ENCODE measurements at regions not wholly inside any gene's neighbourhood (a gene's known extent, or its start where the extent isn't known, plus 50 kb on each side); places are given as distances from the start of the nearest gene placed in this dataset.

GRCh38 chr2:35504419-35504818 lies 851.2 kb upstream of the CRIM1 start:
- Histone ChIP-seq H3K4me2 (ENCODE audit: control insufficient read depth, insufficient read depth) (no peak overlapping the region), H3K4me1 (ENCODE audit: control insufficient read depth, insufficient read depth, low read length) (no peaks in the 10 kb centered on the region), H2AFZ (ENCODE audit: control insufficient read depth, low read depth, low read length) (no peak overlapping the region), H3K27ac (ENCODE audit: control insufficient read depth, insufficient read depth) (no peak overlapping the region), H3K9me3 (replicated peaks; ENCODE audit: control insufficient read depth, insufficient read depth, low read length) (no peaks in the 10 kb centered on the region), H4K20me1 (ENCODE audit: control insufficient read depth, insufficient read depth) (no peaks in the 10 kb centered on the region), H3K4me3 (no peak overlapping the region), H3K36me3 (ENCODE audit: control insufficient read depth in 2 of 2, insufficient read depth in 2 of 2, low read length in 1 of 2) (no peaks in the 10 kb centered on the region), H3K9ac (ENCODE audit: control insufficient read depth, insufficient read depth, low read length) (no peak overlapping the region), H3K27me3 (replicated peaks in 1 of 2; ENCODE audit: control insufficient read depth in 2 of 2, insufficient read depth in 2 of 2, low read length in 1 of 2) (no peaks in the 10 kb centered on the region), H3K79me2 (ENCODE audit: control insufficient read depth, insufficient read depth, low read length) (no peaks in the 10 kb centered on the region)
- ChIA-PET RAD21 (ENCODE audit: unreplicated experiment) (no interaction called here), CTCF (interaction anchor here (0.7 kb wide), 1 partner anchor 371 kb away, joined by 3 read pairs; no protein-coding TSS in a partner anchor), SMC1A (ENCODE audit: uncharacterized antibody, unreplicated experiment) (no interaction called here), POLR2A (no interaction called here)
- in situ Hi-C loops (cut with MboI), result no loop called here
- intact Hi-C loops (cut with micrococcal nuclease; ENCODE audit: unreplicated experiment), result no loop called here
- no peak for FAIRE-seq
- BruUV-seq (replicated peaks), result no TSS peak
- 0% methylated on average over 3 of the region's 3 CpGs for WGBS (ENCODE audit: insufficient coverage, insufficient replicate concordance, low lambda C conversion rate, missing lambda C conversion rate)
- TF ChIP-seq RAD51 (IDR thresholded peaks at IDR 0.05) (peak; percentile 26; the same call in 1 of the 2 replicates), CHD4 (IDR thresholded peaks at IDR 0.05) (no peak)
- ATAC-seq, result no peak
- no peak for DNase-seq (ENCODE audit: low read depth, low spot score)

GRCh38 chr2:35503738-35504199 lies 851.8 kb upstream of the CRIM1 start:
- no peaks in the 10 kb centered on the region for H4K20me1 ChIP-seq (ENCODE audit: control insufficient read depth, insufficient read depth)
- TF ChIP-seq HDGF (IDR thresholded peaks at IDR 0.05) (no peak), MEF2A (IDR thresholded peaks at IDR 0.05; ENCODE audit: insufficient read depth, low read depth, low read length) (no peak), TCF3 (IDR thresholded peaks at IDR 0.05; ENCODE audit: borderline replicate concordance, insufficient read depth, low read depth, low read length) (no peak), JUND (IDR thresholded peaks at IDR 0.05; ENCODE audit: low read depth, low read length) (no peak), ZBTB11 (CRISPR knock-in tag; IDR thresholded peaks at IDR 0.05) (no peak), ZZZ3 (IDR thresholded peaks at IDR 0.05; ENCODE audit: control insufficient read depth, insufficient read length, low read depth) (no peak), EP300 (IDR thresholded peaks at IDR 0.05; ENCODE audit: borderline replicate concordance in 1 of 2, control insufficient read depth in 1 of 2, low read depth in 2 of 2, low read length in 2 of 2) (no peak), STAT3 (IDR thresholded peaks at IDR 0.05; ENCODE audit: low read depth, low read length) (no peak), CTCF (IDR thresholded peaks at IDR 0.05 in 2 of 3, conservative IDR thresholded peaks at IDR 0.05 in 1 of 3; ENCODE audit: control insufficient read depth in 2 of 3, extremely low read depth in 1 of 3, insufficient read depth in 1 of 3, low read depth in 3 of 3, low read length in 3 of 3) (no peak), SRF (IDR thresholded peaks at IDR 0.05; ENCODE audit: low read depth in 2 of 2, low read length in 2 of 2) (no peak)

More at GRCh38 chr2:35503738-35504199, 851.8 kb upstream of the CRIM1 start:
- Histone ChIP-seq H3K36me3 (ENCODE audit: control insufficient read depth in 2 of 2, insufficient read depth in 2 of 2, low read length in 1 of 2) (no peaks in the 10 kb centered on the region), H3K4me2 (ENCODE audit: control insufficient read depth, insufficient read depth) (no peak overlapping the region), H3K27ac (ENCODE audit: control insufficient read depth, insufficient read depth) (no peak overlapping the region), H3K27me3 (replicated peaks in 1 of 2; ENCODE audit: control insufficient read depth in 2 of 2, insufficient read depth in 2 of 2, low read length in 1 of 2) (no peaks in the 10 kb centered on the region), H3K9ac (ENCODE audit: control insufficient read depth, insufficient read depth, low read length) (no peak overlapping the region), H2AFZ (ENCODE audit: control insufficient read depth, low read depth, low read length) (no peak overlapping the region), H3K9me3 (replicated peaks; ENCODE audit: control insufficient read depth, insufficient read depth, low read length) (no peaks in the 10 kb centered on the region), H3K4me3 (no peak overlapping the region), H3K4me1 (ENCODE audit: control insufficient read depth, insufficient read depth, low read length) (no peaks in the 10 kb centered on the region), H3K79me2 (ENCODE audit: control insufficient read depth, insufficient read depth, low read length) (no peaks in the 10 kb centered on the region)
- in situ Hi-C loops (cut with MboI), result no loop called here
- RAD21 ChIA-PET (ENCODE audit: unreplicated experiment), result no interaction called here
- ATAC-seq, result no peak
- no peak for DNase-seq (ENCODE audit: low read depth, low spot score)
- no TSS peak for BruUV-seq (replicated peaks)
- FAIRE-seq, result no peak
- 0% methylated on average over 1 of the region's 1 CpG for WGBS (ENCODE audit: insufficient coverage, insufficient replicate concordance, low lambda C conversion rate, missing lambda C conversion rate)
- POLR2A ChIA-PET, result no interaction called here
- intact Hi-C loops (cut with micrococcal nuclease; ENCODE audit: unreplicated experiment), result no loop called here
- CTCF ChIA-PET, result no interaction called here
- SMC1A ChIA-PET (ENCODE audit: uncharacterized antibody, unreplicated experiment), result no interaction called here

Measured in GM12878 (cell line).